ENCODE measurements at regions not wholly inside any gene's neighbourhood (a gene's known extent, or its start where the extent isn't known, plus 50 kb on each side); places are given as distances from the start of the nearest gene placed in this dataset.
"Not testable (repeated sequence)": the region's sequence is repeated elsewhere in the genome, so short reads cannot be mapped to it uniquely, and the experiment has no call there.

- DNase-seq (ENCODE audit: low spot score): no peak
Measured at GRCh38 chr7:69341288-69341687, 257.0 kb upstream of the AUTS2 start.

- no peak for DNase-seq (ENCODE audit: low spot score)
Measured at GRCh38 chr7:69342154-69342884, 256.0 kb upstream of the AUTS2 start.

- no peak for DNase-seq (ENCODE audit: low spot score)
Measured at GRCh38 chr7:69349291-69349690, 249.0 kb upstream of the AUTS2 start.

- no peak for DNase-seq (ENCODE audit: low spot score)
Measured at GRCh38 chr7:69358163-69358821, 240.0 kb upstream of the AUTS2 start.

- no peak for DNase-seq (ENCODE audit: low spot score)
Measured at GRCh38 chr7:69359003-69359700, 239.1 kb upstream of the AUTS2 start.

- DNase-seq (ENCODE audit: low spot score): no peak
Measured at GRCh38 chr7:69360913-69361312, 237.4 kb upstream of the AUTS2 start.

GRCh38 chr7:69363136-69363535 is 235.1 kb upstream of the AUTS2 start:
- no peak for DNase-seq (ENCODE audit: low spot score)

GRCh38 chr7:69364813-69365643 is 233.2 kb upstream of the AUTS2 start:
- no peak for DNase-seq (ENCODE audit: low spot score)

- DNase-seq (ENCODE audit: low spot score): no peak
Measured at GRCh38 chr7:69365651-69366192, 232.6 kb upstream of the AUTS2 start.

GRCh38 chr7:69367780-69368179 is 230.5 kb upstream of the AUTS2 start:
- DNase-seq (ENCODE audit: low spot score): no peak

- DNase-seq (ENCODE audit: low spot score): peak; percentile 14
Measured at GRCh38 chr7:69373171-69374043, 224.9 kb upstream of the AUTS2 start.

GRCh38 chr7:69374044-69374425 is 224.2 kb upstream of the AUTS2 start:
- DNase-seq (ENCODE audit: low spot score): no peak

GRCh38 chr7:69377191-69377590 is 221.1 kb upstream of the AUTS2 start:
- DNase-seq (ENCODE audit: low spot score): no peak

GRCh38 chr7:69388452-69389137 is 209.7 kb upstream of the AUTS2 start:
- no peak for DNase-seq (ENCODE audit: low spot score)

GRCh38 chr7:69389216-69389615 is 209.1 kb upstream of the AUTS2 start:
- DNase-seq (ENCODE audit: low spot score): no peak

- not testable (repeated sequence) for DNase-seq (ENCODE audit: low spot score)
Measured at GRCh38 chr7:69393912-69394311, 204.4 kb upstream of the AUTS2 start.

- no peak for DNase-seq (ENCODE audit: low spot score)
Measured at GRCh38 chr7:69395061-69395714, 203.1 kb upstream of the AUTS2 start.

- DNase-seq (ENCODE audit: low spot score): no peak
Measured at GRCh38 chr7:69398986-69399385, 199.3 kb upstream of the AUTS2 start.

- DNase-seq (ENCODE audit: low spot score): peak; percentile 85
Measured at GRCh38 chr7:69399401-69399800, 198.9 kb upstream of the AUTS2 start.

GRCh38 chr7:69402696-69403095 is 195.6 kb upstream of the AUTS2 start:
- no peak for DNase-seq (ENCODE audit: low spot score)
